ENCODE measurements at regions not wholly inside any gene's neighbourhood (a gene's known extent, or its start where the extent isn't known, plus 50 kb on each side); places are given as distances from the start of the nearest gene placed in this dataset.

DNA sequence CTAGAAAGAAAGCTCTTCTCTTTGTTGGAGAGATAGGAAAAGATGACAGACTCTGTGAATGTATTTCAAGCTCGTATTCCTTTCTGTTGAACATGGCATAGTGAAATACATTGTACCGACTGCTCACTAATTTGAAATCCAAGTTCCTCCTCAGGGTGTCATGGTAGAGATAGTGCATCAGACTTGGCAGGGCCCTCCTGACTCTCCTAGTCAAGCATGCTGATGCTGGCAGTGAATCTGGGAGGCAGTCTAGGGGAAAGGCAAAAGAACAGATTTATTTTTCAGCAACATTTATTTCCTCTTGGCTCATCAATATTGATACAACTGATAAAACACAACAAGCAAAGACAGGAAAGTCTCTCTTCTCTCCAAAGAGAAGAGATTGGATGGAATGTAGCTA is 356.3 kb upstream of the IRAK1BP1 start:
- H2AFZ ChIP-seq (ENCODE audit: low read depth, low read length, poor library complexity, severe bottlenecking) = no peak overlapping the region
- H3K79me2 ChIP-seq (ENCODE audit: insufficient read depth, low read length) = no peaks in the 10 kb centered on the region
- no peaks in the 10 kb centered on the region for H4K20me1 ChIP-seq (ENCODE audit: insufficient read depth)
- no peaks in the 10 kb centered on the region for H3K27me3 ChIP-seq (ENCODE audit: insufficient read depth, low read length)
- H3K9me3 ChIP-seq (ENCODE audit: control insufficient read depth in 1 of 2, insufficient read depth in 1 of 2, low read depth in 1 of 2, low read length in 2 of 2) = no peaks in the 10 kb centered on the region
- DNase-seq (ENCODE audit: low read depth, low spot score) (no peak), ATAC-seq (no peak)
- no peak overlapping the region for H3K9ac ChIP-seq (ENCODE audit: low read length)
- intact Hi-C loops (cut with micrococcal nuclease) = loop anchor here (10.0 kb wide), 1 partner anchor 766 kb away; no protein-coding TSS in a partner anchor
- H3K9me2 ChIP-seq (ENCODE audit: insufficient read depth) = no peaks in the 10 kb centered on the region
- H3K36me3 ChIP-seq (ENCODE audit: control insufficient read depth in 1 of 2, insufficient read depth in 2 of 2, low read length in 2 of 2) = no peaks in the 10 kb centered on the region
- no peak overlapping the region for H3K27ac ChIP-seq (ENCODE audit: low read depth, low read length)
- no peak for TF ChIP-seq EZH2phosphoT487 (IDR thresholded peaks at IDR 0.05; ENCODE audit: borderline replicate concordance)
- no peak for TF ChIP-seq CEBPB (IDR thresholded peaks at IDR 0.05; ENCODE audit: low read depth)
- TF ChIP-seq EGR1 (IDR thresholded peaks at IDR 0.05; ENCODE audit: low read depth) = no peak
- no peak for TF ChIP-seq SRF (IDR thresholded peaks at IDR 0.05; ENCODE audit: low read depth)
- TF ChIP-seq SIN3A (IDR thresholded peaks at IDR 0.05; ENCODE audit: low read depth) = no peak
- no peak for TF ChIP-seq POLR2AphosphoS5 (IDR thresholded peaks at IDR 0.05; ENCODE audit: low read depth, low read length)
- TF ChIP-seq, protein P1, sequence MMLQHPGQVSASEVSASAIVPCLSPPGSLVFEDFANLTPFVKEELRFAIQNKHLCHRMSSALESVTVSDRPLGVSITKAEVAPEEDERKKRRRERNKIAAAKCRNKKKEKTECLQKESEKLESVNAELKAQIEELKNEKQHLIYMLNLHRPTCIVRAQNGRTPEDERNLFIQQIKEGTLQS (IDR thresholded peaks at IDR 0.05) = no peak
- TF ChIP-seq, protein P2, sequence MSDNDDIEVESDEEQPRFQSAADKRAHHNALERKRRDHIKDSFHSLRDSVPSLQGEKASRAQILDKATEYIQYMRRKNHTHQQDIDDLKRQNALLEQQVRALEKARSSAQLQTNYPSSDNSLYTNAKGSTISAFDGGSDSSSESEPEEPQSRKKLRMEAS (IDR thresholded peaks at IDR 0.05) = no peak
- no peak for TF ChIP-seq ELF1 (IDR thresholded peaks at IDR 0.05; ENCODE audit: borderline replicate concordance, low read depth)
- TF ChIP-seq, protein P3, sequence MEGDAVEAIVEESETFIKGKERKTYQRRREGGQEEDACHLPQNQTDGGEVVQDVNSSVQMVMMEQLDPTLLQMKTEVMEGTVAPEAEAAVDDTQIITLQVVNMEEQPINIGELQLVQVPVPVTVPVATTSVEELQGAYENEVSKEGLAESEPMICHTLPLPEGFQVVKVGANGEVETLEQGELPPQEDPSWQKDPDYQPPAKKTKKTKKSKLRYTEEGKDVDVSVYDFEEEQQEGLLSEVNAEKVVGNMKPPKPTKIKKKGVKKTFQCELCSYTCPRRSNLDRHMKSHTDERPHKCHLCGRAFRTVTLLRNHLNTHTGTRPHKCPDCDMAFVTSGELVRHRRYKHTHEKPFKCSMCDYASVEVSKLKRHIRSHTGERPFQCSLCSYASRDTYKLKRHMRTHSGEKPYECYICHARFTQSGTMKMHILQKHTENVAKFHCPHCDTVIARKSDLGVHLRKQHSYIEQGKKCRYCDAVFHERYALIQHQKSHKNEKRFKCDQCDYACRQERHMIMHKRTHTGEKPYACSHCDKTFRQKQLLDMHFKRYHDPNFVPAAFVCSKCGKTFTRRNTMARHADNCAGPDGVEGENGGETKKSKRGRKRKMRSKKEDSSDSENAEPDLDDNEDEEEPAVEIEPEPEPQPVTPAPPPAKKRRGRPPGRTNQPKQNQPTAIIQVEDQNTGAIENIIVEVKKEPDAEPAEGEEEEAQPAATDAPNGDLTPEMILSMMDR (IDR thresholded peaks at IDR 0.05 in 2 of 3, conservative IDR thresholded peaks at IDR 0.05 in 1 of 3; ENCODE audit: borderline replicate concordance in 1 of 3, insufficient read depth in 1 of 3, low read depth in 2 of 3, low read length in 2 of 3) = no peak
- TF ChIP-seq, protein P4, sequence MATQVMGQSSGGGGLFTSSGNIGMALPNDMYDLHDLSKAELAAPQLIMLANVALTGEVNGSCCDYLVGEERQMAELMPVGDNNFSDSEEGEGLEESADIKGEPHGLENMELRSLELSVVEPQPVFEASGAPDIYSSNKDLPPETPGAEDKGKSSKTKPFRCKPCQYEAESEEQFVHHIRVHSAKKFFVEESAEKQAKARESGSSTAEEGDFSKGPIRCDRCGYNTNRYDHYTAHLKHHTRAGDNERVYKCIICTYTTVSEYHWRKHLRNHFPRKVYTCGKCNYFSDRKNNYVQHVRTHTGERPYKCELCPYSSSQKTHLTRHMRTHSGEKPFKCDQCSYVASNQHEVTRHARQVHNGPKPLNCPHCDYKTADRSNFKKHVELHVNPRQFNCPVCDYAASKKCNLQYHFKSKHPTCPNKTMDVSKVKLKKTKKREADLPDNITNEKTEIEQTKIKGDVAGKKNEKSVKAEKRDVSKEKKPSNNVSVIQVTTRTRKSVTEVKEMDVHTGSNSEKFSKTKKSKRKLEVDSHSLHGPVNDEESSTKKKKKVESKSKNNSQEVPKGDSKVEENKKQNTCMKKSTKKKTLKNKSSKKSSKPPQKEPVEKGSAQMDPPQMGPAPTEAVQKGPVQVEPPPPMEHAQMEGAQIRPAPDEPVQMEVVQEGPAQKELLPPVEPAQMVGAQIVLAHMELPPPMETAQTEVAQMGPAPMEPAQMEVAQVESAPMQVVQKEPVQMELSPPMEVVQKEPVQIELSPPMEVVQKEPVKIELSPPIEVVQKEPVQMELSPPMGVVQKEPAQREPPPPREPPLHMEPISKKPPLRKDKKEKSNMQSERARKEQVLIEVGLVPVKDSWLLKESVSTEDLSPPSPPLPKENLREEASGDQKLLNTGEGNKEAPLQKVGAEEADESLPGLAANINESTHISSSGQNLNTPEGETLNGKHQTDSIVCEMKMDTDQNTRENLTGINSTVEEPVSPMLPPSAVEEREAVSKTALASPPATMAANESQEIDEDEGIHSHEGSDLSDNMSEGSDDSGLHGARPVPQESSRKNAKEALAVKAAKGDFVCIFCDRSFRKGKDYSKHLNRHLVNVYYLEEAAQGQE (IDR thresholded peaks at IDR 0.05; ENCODE audit: low read depth) = no peak
- TF ChIP-seq, protein P5, sequence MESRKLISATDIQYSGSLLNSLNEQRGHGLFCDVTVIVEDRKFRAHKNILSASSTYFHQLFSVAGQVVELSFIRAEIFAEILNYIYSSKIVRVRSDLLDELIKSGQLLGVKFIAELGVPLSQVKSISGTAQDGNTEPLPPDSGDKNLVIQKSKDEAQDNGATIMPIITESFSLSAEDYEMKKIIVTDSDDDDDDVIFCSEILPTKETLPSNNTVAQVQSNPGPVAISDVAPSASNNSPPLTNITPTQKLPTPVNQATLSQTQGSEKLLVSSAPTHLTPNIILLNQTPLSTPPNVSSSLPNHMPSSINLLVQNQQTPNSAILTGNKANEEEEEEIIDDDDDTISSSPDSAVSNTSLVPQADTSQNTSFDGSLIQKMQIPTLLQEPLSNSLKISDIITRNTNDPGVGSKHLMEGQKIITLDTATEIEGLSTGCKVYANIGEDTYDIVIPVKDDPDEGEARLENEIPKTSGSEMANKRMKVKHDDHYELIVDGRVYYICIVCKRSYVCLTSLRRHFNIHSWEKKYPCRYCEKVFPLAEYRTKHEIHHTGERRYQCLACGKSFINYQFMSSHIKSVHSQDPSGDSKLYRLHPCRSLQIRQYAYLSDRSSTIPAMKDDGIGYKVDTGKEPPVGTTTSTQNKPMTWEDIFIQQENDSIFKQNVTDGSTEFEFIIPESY (IDR thresholded peaks at IDR 0.05; ENCODE audit: extremely low read depth, insufficient replicate concordance, low read length) = no peak
- no peak for TF ChIP-seq JUND (IDR thresholded peaks at IDR 0.05)
- H3K4me3 ChIP-seq (replicated peaks in 1 of 2; ENCODE audit: low read depth in 1 of 2, low read length in 2 of 2) = no peak overlapping the region
- no TSS peak for BruUV-seq (replicated peaks)
- POLR2A ChIA-PET = no interaction called here
- no peak overlapping the region for H3K4me2 ChIP-seq (ENCODE audit: low read length)
- RAD21 ChIA-PET (ENCODE audit: low non-redundant PET in 1 of 2, low total read pairs in 2 of 2, uncharacterized antibody in 2 of 2, unreplicated experiment in 2 of 2) = no interaction called here
- no peaks in the 10 kb centered on the region for H3K4me1 ChIP-seq (ENCODE audit: control insufficient read depth in 1 of 2, insufficient read depth in 2 of 2, low read length in 2 of 2)
- CTCF ChIA-PET = no interaction called here
